Erythroblast (primary cell): ENCODE measurements at regions not wholly inside any gene's neighbourhood (a gene's known extent, or its start where the extent isn't known, plus 50 kb on each side); places are given as distances from the start of the nearest gene placed in this dataset.

Source experiments
- GATA1 ChIP-seq: IDR thresholded peaks from 2 replicates; pipeline ENCODE4 v1.6.1; 2011; ENCODE audit warnings: low read depth, mild to moderate bottlenecking, control low read depth, low read length, moderate library complexity
- POLR2A ChIP-seq: IDR thresholded peaks from 2 replicates; pipeline ENCODE4 v1.6.1; 2011; ENCODE audit warnings: mild to moderate bottlenecking, low read length

GRCh38 chr18:2102022-2102421 lies 469.3 kb downstream of the METTL4 start:
- TF ChIP-seq POLR2A (no peak), GATA1 (no peak)
